ENCODE measurements at regions not wholly inside any gene's neighbourhood (a gene's known extent, or its start where the extent isn't known, plus 50 kb on each side); places are given as distances from the start of the nearest gene placed in this dataset.
"Not testable (repeated sequence)": the region's sequence is repeated elsewhere in the genome, so short reads cannot be mapped to it uniquely, and the experiment has no call there.

DNA sequence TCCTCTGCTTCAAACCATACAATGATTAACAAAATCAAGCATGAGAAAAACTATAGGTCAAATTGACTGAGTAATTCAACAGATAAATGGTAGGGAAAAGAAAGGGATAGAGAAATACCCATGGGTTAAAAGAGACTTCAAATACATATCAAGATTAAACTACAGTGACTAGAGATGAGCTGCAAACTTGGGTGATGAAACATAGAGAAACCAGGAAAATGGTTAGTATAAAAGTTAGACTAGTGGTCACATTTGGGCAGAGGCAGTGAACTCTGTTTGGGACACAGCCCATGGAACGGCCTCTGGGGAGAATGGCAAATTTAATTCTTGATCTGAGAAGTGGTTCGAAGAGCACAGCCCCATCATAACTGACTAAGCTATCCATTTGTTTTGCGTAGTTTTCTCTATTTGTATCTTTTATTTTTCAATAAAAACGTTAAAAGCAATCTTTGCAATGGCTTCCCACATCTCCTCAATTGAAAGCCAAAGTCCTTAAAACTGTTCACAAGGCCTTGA, 99.4 kb downstream of the APIP start:
- H3K27me3 ChIP-seq (ENCODE audit: low read depth, low read length): no peaks in the 10 kb centered on the region
- H3K36me3 ChIP-seq (ENCODE audit: control insufficient read depth in 1 of 2, insufficient read depth in 2 of 2, low read length in 2 of 2): no peaks in the 10 kb centered on the region
- H3K9me3 ChIP-seq (ENCODE audit: control insufficient read depth in 1 of 2, low read length in 2 of 2): peaks cover 5 to 6% of the 10 kb centered on the region in 2 donors
- no peak overlapping the region for H3K27ac ChIP-seq (ENCODE audit: low read length)
- no peaks in the 10 kb centered on the region for H3K4me1 ChIP-seq (ENCODE audit: control insufficient read depth in 1 of 2, insufficient read depth in 2 of 2, low read length in 2 of 2)
- no peak overlapping the region for H3K4me3 ChIP-seq (ENCODE audit: low read depth in 1 of 2, low read length in 2 of 2)

DNA sequence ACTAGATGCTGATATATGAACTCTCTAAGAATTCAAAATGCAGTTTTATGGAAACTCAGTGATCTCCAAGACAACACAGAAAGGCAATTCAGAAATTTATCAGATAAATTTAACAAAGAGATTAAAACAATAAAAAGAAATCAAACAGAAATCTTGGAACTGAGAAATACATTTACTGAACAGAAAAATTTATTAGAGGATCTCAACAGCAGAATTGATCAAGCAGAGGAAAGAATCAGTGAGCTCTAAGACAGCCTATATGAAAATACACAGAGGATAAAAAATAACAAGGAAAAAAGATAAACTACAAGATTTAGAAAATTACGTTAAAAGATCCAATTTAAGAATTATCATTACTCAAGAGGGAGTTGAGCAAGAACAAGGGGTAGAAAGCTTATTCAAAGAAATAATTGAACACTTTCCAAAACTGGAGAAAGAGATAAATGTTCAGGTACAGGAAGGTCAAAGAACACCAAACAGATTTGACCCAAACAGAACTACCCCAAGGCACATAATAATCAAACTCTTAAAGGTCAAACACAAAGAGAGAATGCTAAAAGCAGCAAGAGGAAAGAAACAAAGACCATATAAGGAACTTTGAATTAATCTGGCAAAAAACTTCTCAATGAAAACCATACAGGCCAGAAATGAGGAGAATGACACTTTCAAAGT, 103.1 kb downstream of the APIP start:
- no peaks in the 10 kb centered on the region for H3K4me1 ChIP-seq (ENCODE audit: control insufficient read depth in 1 of 2, insufficient read depth in 2 of 2, low read length in 2 of 2)
- no peak overlapping the region for H3K4me3 ChIP-seq (ENCODE audit: low read depth in 1 of 2, low read length in 2 of 2)
- H3K9me3 ChIP-seq (ENCODE audit: control insufficient read depth in 1 of 2, low read length in 2 of 2): peaks cover 5 to 6% of the 10 kb centered on the region in 2 donors
- H3K27me3 ChIP-seq (ENCODE audit: low read depth, low read length): no peaks in the 10 kb centered on the region
- no peak overlapping the region for H3K27ac ChIP-seq (ENCODE audit: low read length)
- no peaks in the 10 kb centered on the region for H3K36me3 ChIP-seq (ENCODE audit: control insufficient read depth in 1 of 2, insufficient read depth in 2 of 2, low read length in 2 of 2)

DNA sequence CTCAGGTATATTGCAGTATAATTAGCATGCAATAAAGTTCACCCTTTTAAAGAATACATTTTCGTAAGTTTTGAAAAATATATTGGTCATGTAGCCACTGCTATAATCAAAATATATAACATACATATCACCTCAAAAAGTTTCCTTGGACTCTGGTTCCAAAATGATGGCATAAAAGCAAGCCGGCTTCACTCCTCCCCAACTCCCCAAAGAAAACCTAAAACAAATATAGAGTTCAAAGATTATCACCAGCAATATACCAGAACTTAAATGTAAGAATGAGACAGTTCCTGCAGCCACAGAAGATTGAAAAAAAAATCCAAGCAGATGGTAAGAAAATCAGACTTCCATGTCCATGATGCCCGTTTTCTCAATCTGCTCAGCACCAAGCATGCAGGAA, 104.3 kb downstream of the APIP start:
- Histone ChIP-seq H3K27ac (ENCODE audit: low read length) (no peak overlapping the region), H3K4me3 (ENCODE audit: low read depth in 1 of 2, low read length in 2 of 2) (no peak overlapping the region), H3K9me3 (ENCODE audit: control insufficient read depth in 1 of 2, low read length in 2 of 2) (peaks cover 4 to 6% of the 10 kb centered on the region in 2 donors), H3K27me3 (ENCODE audit: low read depth, low read length) (no peaks in the 10 kb centered on the region), H3K4me1 (ENCODE audit: control insufficient read depth in 1 of 2, insufficient read depth in 2 of 2, low read length in 2 of 2) (no peaks in the 10 kb centered on the region), H3K36me3 (ENCODE audit: control insufficient read depth in 1 of 2, insufficient read depth in 2 of 2, low read length in 2 of 2) (no peaks in the 10 kb centered on the region)

DNA sequence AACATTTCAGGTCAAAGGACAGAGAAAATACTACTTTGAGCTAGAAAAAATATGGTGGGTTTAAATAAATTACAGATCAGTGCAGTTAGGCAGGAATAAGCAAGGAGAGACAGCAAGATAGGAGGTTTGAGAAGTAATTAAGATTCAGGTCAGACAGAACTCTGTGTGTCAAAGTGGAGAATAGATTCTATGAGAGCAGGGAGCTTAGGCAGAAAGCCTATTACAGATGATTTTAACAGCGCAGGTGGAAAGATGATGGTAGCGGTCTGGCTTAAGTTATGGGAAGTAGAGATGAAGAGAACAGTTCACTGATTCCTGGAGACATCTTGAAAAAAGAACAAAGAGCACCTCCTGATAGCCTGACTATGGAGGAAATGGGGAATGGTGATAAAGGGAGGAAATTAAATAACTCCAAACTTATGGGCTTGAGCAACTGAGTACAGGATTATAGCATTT, 106.0 kb downstream of the APIP start:
- Histone ChIP-seq H3K36me3 (ENCODE audit: control insufficient read depth in 1 of 2, insufficient read depth in 2 of 2, low read length in 2 of 2) (no peaks in the 10 kb centered on the region), H3K27ac (ENCODE audit: low read length) (no peak overlapping the region), H3K9me3 (ENCODE audit: control insufficient read depth in 1 of 2, low read length in 2 of 2) (peaks cover 4 to 6% of the 10 kb centered on the region in 2 donors), H3K4me3 (ENCODE audit: low read depth in 1 of 2, low read length in 2 of 2) (no peak overlapping the region), H3K4me1 (ENCODE audit: control insufficient read depth in 1 of 2, insufficient read depth in 2 of 2, low read length in 2 of 2) (no peaks in the 10 kb centered on the region), H3K27me3 (ENCODE audit: low read depth, low read length) (no peaks in the 10 kb centered on the region)

DNA sequence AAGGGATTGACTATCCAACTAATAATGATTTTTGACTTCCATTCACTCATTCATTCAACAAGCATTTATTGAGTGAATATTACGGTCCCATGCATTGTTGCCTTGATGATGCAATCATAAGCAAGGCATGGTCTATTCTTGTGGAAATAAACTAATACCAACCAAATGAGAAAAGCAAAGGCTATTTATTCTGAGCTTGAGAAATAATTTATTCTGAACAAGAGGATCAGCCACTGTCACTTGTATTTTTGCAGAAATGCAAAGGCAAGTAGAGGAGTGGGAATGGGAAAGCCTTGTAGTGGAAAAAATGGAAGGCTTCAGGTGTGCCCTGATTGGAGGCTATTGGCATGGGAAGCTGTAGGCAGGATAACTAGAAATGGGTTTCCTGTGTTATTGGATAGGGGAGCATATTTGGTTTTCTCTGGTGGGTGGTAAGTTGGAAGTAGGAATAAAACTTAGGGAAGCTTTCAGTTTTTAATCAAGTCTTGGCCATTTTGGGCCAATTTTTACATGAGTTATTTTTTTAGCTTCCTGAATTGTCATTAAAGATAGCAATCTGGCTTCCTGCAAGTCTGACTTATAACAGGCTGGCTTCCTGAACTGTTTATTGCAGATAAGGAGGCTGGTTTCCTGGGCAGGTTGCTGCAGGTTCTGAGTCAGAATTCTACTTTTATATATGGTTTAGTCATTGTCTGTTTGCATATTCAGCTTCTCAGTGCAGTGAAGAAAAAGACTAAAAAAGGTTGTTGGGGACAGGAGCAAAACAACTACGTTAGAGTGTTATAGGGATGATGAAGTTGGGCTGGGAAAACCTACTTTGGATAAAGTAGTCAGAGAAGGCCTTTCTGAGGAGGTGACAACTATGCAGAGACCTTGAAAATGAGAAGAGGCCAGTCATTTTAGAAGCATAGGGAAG, 106.7 kb downstream of the APIP start:
- Histone ChIP-seq H3K27me3 (ENCODE audit: low read depth, low read length) (no peaks in the 10 kb centered on the region), H3K4me3 (ENCODE audit: low read depth in 1 of 2, low read length in 2 of 2) (no peak overlapping the region), H3K9me3 (ENCODE audit: control insufficient read depth in 1 of 2, low read length in 2 of 2) (peaks cover 4 to 6% of the 10 kb centered on the region in 2 donors), H3K36me3 (ENCODE audit: control insufficient read depth in 1 of 2, insufficient read depth in 2 of 2, low read length in 2 of 2) (no peaks in the 10 kb centered on the region), H3K4me1 (ENCODE audit: control insufficient read depth in 1 of 2, insufficient read depth in 2 of 2, low read length in 2 of 2) (no peaks in the 10 kb centered on the region), H3K27ac (ENCODE audit: low read length) (no peak overlapping the region)

DNA sequence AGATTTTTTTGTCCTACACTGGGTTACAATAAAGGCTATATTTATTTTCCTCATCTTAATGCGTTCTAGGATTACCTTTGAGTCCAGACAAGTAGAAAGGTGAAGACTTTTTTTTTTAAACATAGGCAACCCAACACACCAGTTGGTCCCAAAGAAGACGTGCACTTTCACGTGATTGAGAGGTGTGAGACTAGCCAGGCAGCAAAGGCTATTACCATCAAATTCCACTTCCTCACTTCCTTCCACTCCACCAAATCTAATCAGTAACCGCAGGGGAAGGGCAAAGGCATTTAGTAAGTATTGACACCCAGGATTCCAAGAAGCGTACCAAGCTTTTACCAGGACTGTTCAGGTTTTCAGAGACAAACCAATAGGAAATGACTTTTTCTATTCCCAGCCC, 109.3 kb downstream of the APIP start:
- H3K4me1 ChIP-seq (ENCODE audit: control insufficient read depth in 1 of 2, insufficient read depth in 2 of 2, low read length in 2 of 2): no peaks in the 10 kb centered on the region
- H3K9me3 ChIP-seq (ENCODE audit: control insufficient read depth in 1 of 2, low read length in 2 of 2): no peaks in the 10 kb centered on the region
- H3K27me3 ChIP-seq (ENCODE audit: low read depth, low read length): no peaks in the 10 kb centered on the region
- H3K4me3 ChIP-seq (ENCODE audit: low read depth in 1 of 2, low read length in 2 of 2): no peak overlapping the region
- H3K36me3 ChIP-seq (ENCODE audit: control insufficient read depth in 1 of 2, insufficient read depth in 2 of 2, low read length in 2 of 2): no peaks in the 10 kb centered on the region
- H3K27ac ChIP-seq (ENCODE audit: low read length): no peak overlapping the region

DNA sequence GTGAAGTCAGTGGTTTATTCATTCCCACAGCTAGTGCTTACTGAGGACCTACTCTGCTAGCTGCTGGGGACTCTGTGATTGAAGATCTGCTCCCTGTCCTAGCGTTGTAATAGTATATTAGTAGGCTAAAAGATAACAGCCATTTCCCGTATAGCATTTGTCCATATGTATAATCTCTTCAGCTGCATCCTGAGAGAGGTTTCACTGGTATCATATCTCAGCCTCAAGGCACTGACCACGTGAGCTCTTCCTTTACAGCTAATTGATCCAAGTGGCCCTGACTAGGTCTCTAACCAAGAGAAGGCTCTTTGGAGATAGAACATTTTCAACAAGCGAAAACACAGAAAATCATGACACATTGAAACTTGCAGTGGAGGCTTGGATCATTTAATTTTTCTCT, 110.2 kb downstream of the APIP start:
- no peaks in the 10 kb centered on the region for H3K27me3 ChIP-seq (ENCODE audit: low read depth, low read length)
- no peaks in the 10 kb centered on the region for H3K9me3 ChIP-seq (ENCODE audit: control insufficient read depth in 1 of 2, low read length in 2 of 2)
- H3K27ac ChIP-seq (ENCODE audit: low read length): no peak overlapping the region
- no peaks in the 10 kb centered on the region for H3K4me1 ChIP-seq (ENCODE audit: control insufficient read depth in 1 of 2, insufficient read depth in 2 of 2, low read length in 2 of 2)
- H3K4me3 ChIP-seq (ENCODE audit: low read depth in 1 of 2, low read length in 2 of 2): no peak overlapping the region
- no peaks in the 10 kb centered on the region for H3K36me3 ChIP-seq (ENCODE audit: control insufficient read depth in 1 of 2, insufficient read depth in 2 of 2, low read length in 2 of 2)

DNA sequence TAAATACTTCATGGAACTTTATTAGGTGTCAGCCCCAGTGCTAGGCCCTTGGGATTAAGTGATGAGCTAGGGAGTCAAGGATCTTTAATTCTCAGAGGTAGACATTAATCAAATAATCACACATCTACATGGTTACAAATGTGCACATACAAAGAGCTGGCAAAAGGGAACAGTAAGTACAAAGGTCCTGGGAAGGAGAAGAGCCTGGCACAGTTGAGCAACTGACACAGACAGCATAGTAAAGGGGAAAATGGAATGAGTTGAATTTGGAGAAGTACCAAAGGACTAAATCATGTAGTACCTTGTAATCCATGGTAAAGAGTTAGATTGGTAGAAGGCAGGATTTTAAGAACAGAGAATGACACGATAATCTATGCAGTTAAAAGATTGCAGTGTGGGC, 116.3 kb downstream of the APIP start:
- no peaks in the 10 kb centered on the region for H3K27me3 ChIP-seq (ENCODE audit: low read depth, low read length)
- H3K27ac ChIP-seq (ENCODE audit: low read length): no peak overlapping the region
- H3K4me1 ChIP-seq (ENCODE audit: control insufficient read depth in 1 of 2, insufficient read depth in 2 of 2, low read length in 2 of 2): no peaks in the 10 kb centered on the region
- no peak overlapping the region for H3K4me3 ChIP-seq (ENCODE audit: low read depth in 1 of 2, low read length in 2 of 2)
- H3K9me3 ChIP-seq (ENCODE audit: control insufficient read depth in 1 of 2, low read length in 2 of 2): no peaks in the 10 kb centered on the region
- H3K36me3 ChIP-seq (ENCODE audit: control insufficient read depth in 1 of 2, insufficient read depth in 2 of 2, low read length in 2 of 2): no peaks in the 10 kb centered on the region

DNA sequence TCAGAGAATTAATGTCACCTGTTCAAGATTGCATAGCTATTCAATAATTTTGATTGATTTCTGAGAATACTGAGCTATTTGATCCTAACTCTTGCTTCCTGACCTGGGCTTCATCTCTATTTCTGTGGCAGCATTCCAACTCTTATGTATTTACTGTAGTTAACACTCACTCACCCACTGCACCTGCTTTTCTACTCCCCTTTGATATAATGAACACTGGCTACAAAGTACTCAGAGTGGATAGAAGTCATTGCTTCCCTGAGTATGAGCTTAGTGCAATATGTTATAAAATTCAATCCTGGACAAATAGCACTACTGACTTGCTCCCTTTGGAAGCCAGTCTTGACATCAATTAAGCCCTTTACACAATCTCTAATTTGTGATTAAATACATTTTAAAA, 117.2 kb downstream of the APIP start:
- Histone ChIP-seq H3K27ac (ENCODE audit: low read length) (no peak overlapping the region), H3K4me1 (ENCODE audit: control insufficient read depth in 1 of 2, insufficient read depth in 2 of 2, low read length in 2 of 2) (no peaks in the 10 kb centered on the region), H3K27me3 (ENCODE audit: low read depth, low read length) (no peaks in the 10 kb centered on the region), H3K36me3 (ENCODE audit: control insufficient read depth in 1 of 2, insufficient read depth in 2 of 2, low read length in 2 of 2) (no peaks in the 10 kb centered on the region), H3K9me3 (ENCODE audit: control insufficient read depth in 1 of 2, low read length in 2 of 2) (no peaks in the 10 kb centered on the region), H3K4me3 (ENCODE audit: low read depth in 1 of 2, low read length in 2 of 2) (no peak overlapping the region)

DNA sequence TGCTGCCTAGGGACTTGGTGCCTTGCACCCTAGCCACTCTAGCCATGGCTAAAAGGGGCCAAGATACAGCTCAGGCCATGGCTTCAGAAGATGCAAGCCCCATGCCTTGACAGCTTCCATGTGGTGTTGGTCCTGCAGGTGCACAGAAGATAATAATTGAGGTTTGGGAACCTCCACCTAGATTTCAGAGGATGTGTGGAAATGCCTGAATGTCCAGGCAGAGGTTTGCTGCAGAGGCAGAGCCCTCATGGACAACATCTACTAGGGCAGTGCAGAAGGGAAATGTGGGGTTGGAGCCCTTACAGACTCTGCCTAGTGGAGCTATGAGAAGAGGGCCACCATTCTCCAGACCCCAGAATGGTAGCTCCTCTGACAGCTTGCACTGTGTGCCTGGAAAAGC, 118.7 kb downstream of the APIP start:
- not testable (repeated sequence) for H3K4me3 ChIP-seq (ENCODE audit: low read depth in 1 of 2, low read length in 2 of 2); H3K4me1 ChIP-seq (ENCODE audit: control insufficient read depth in 1 of 2, insufficient read depth in 2 of 2, low read length in 2 of 2); H3K27ac ChIP-seq (ENCODE audit: low read length); H3K27me3 ChIP-seq (ENCODE audit: low read depth, low read length); H3K9me3 ChIP-seq (ENCODE audit: control insufficient read depth in 1 of 2, low read length in 2 of 2); H3K36me3 ChIP-seq (ENCODE audit: control insufficient read depth in 1 of 2, insufficient read depth in 2 of 2, low read length in 2 of 2)

DNA sequence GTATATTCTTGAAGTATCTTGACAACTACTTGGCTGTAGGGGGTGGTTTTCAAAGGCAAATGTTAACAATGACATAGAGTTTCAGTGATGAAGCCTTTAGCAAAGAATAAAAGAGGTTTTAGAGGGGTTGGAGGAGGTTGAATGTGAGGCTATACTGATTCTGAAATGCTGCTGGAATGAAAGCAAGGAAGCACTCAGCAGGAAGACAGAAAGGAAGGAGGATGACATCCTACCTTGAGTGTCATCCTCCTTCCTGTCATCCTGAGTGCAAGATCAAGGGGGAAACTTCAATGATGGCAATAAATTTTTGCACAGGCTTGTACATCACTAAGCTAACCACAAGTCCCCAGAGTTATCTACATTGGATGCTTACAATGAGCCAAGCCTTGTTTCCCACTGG, 120.5 kb downstream of the APIP start:
- no peaks in the 10 kb centered on the region for H3K9me3 ChIP-seq (ENCODE audit: control insufficient read depth in 1 of 2, low read length in 2 of 2)
- H3K4me3 ChIP-seq (ENCODE audit: low read depth in 1 of 2, low read length in 2 of 2): no peak overlapping the region
- no peaks in the 10 kb centered on the region for H3K36me3 ChIP-seq (ENCODE audit: control insufficient read depth in 1 of 2, insufficient read depth in 2 of 2, low read length in 2 of 2)
- no peak overlapping the region for H3K27ac ChIP-seq (ENCODE audit: low read length)
- no peaks in the 10 kb centered on the region for H3K27me3 ChIP-seq (ENCODE audit: low read depth, low read length)
- peaks cover 7 to 11% of the 10 kb centered on the region in 2 donors for H3K4me1 ChIP-seq (ENCODE audit: control insufficient read depth in 1 of 2, insufficient read depth in 2 of 2, low read length in 2 of 2)

Data from muscle layer of duodenum (tissue), 2 donors.